ENCODE measurements at regions not wholly inside any gene's neighbourhood (a gene's known extent, or its start where the extent isn't known, plus 50 kb on each side); places are given as distances from the start of the nearest gene placed in this dataset.

DNA sequence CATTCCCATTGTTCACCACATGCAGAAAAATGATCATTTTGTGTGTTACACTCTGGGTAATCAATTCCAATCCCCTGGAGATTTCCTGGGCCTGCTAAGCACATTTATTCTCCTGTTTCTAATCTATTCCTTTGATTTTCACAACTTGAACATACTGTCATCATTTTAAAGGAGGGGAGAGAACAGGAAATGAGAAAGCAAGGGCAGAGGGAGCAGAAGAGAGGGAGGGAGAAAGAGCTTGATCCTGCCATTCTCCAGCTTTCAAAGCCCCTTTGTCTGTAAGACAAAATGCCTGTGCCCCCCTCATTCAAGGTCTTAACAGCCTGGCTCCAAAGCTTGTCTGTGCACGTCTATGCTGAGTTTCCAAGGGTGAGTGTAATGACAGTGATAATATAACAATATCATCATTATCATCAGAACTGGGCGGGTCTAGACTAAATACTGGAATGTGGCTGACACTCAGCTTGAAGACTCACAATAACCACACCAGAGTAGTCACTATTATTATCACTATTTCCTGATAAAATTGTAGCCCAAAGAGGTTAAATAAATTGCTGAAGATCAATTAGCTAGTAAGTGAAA, 164.4 kb upstream of the KLHL29 start:
- TF ChIP-seq, protein P1, sequence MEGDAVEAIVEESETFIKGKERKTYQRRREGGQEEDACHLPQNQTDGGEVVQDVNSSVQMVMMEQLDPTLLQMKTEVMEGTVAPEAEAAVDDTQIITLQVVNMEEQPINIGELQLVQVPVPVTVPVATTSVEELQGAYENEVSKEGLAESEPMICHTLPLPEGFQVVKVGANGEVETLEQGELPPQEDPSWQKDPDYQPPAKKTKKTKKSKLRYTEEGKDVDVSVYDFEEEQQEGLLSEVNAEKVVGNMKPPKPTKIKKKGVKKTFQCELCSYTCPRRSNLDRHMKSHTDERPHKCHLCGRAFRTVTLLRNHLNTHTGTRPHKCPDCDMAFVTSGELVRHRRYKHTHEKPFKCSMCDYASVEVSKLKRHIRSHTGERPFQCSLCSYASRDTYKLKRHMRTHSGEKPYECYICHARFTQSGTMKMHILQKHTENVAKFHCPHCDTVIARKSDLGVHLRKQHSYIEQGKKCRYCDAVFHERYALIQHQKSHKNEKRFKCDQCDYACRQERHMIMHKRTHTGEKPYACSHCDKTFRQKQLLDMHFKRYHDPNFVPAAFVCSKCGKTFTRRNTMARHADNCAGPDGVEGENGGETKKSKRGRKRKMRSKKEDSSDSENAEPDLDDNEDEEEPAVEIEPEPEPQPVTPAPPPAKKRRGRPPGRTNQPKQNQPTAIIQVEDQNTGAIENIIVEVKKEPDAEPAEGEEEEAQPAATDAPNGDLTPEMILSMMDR (conservative IDR thresholded peaks at IDR 0.05; ENCODE audit: low read depth, low read length) = no peak
- TF ChIP-seq CEBPB (IDR thresholded peaks at IDR 0.05; ENCODE audit: low read depth, low read length) = no peak

Data from IMR-90 (cell line).